ENCODE measurements at regions not wholly inside any gene's neighbourhood (a gene's known extent, or its start where the extent isn't known, plus 50 kb on each side); places are given as distances from the start of the nearest gene placed in this dataset.

DNA sequence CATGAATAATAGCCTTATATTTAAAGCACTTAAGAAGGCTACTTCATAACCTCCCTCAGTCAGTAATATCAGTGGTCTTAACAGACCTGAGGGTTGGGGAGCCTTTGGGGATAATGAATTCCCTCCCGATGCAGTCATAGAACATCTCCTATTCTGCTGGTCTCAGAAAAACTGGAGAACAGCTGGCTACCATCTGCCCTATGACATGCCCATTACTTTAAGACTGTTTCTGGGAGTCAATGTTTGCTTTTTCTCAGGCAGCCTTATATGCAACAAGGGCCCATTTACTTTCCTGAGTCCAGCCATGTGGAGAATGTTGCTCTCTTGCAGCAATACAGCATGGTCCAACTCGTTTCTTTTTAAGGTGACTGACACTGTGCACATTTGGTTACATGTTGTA, 161.7 kb upstream of the PARP11 start:
- H3K9me3 ChIP-seq, result no peaks in the 10 kb centered on the region
- TF ChIP-seq, protein P1, sequence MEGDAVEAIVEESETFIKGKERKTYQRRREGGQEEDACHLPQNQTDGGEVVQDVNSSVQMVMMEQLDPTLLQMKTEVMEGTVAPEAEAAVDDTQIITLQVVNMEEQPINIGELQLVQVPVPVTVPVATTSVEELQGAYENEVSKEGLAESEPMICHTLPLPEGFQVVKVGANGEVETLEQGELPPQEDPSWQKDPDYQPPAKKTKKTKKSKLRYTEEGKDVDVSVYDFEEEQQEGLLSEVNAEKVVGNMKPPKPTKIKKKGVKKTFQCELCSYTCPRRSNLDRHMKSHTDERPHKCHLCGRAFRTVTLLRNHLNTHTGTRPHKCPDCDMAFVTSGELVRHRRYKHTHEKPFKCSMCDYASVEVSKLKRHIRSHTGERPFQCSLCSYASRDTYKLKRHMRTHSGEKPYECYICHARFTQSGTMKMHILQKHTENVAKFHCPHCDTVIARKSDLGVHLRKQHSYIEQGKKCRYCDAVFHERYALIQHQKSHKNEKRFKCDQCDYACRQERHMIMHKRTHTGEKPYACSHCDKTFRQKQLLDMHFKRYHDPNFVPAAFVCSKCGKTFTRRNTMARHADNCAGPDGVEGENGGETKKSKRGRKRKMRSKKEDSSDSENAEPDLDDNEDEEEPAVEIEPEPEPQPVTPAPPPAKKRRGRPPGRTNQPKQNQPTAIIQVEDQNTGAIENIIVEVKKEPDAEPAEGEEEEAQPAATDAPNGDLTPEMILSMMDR (IDR thresholded peaks at IDR 0.05), result no peak
- no peaks in the 10 kb centered on the region for H3K36me3 ChIP-seq
- peaks cover 0 to 13% of the 10 kb centered on the region in 2 donors for H3K4me1 ChIP-seq
- no peak overlapping the region for H3K27ac ChIP-seq
- no peak for DNase-seq (ENCODE audit: low spot score)
- H3K4me3 ChIP-seq, result no peak overlapping the region
- H3K27me3 ChIP-seq, result no peaks in the 10 kb centered on the region

DNA sequence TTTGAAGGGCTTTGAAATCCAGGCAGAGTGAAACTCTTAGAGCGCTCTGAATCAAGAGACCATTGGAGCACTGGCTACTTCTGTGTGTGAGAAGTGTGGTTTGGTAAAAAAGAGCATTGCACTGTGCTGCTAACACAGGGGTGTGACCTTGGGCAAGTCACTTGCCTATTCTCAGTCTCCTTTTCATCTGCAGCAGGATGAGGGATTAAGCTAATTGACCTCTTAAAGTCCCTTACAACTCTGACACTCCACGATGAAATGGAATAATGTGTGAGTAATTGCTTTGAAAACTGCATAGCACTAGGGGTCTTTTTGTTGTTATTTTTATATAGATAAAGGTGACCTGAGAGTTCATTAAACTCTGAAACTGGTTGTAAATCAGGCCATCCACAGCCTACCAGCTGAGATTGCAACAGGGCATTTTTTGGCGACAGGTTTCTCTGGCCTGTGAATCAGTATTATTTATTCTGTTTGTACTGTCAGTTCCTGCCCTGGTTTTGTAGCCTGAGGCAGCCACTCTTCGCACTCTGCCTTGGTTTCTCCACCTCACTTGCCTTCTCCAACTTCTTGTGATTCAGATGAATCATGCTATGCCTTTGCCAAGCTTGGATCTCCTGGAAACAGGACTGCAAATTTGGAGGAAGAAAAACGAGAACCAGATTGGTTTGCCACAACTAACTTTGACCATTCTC, 159.9 kb upstream of the PARP11 start:
- Histone ChIP-seq H3K36me3 (no peaks in the 10 kb centered on the region), H3K27ac (no peak overlapping the region), H3K9me3 (no peaks in the 10 kb centered on the region), H3K4me1 (peaks cover 0 to 13% of the 10 kb centered on the region in 2 donors), H3K4me3 (no peak overlapping the region), H3K27me3 (no peaks in the 10 kb centered on the region)
- TF ChIP-seq, protein P1 (IDR thresholded peaks at IDR 0.05), result no peak
- no peak for DNase-seq (ENCODE audit: low spot score)

DNA sequence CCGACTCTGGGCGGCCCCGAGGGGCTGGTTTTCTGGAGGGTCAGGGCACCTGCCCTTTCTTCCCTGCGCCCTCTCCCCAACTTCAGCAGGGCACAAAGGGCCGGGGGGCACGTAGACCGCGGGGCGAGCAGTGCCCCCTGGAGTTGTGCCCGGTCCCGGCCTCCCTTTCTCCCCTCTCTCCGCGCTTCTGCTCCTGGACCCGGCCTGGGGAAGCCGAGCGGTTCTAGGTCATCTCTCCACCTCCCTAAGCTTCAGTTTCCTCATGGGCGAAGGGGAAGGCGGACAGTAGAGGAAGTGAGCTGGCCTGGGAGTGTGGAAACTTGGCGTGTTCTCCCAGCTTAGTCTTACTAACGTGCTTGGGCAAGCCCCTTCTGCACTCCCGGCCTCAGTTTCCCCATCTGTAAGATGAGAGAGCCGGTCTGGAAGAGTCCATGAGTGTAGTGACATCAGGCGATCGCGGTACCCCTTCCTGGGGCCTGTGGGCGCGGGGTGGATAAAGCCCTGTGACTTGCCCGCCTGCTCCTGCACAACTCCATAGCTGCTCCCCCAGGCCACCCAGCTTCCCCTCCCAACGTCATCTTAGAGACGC, 158.6 kb upstream of the PARP11 start:
- H3K4me3 ChIP-seq, result peak overlapping the region in 1 of 2 donors; percentile 60
- peak overlapping the region; percentile 60 to 76 for H3K27ac ChIP-seq
- H3K27me3 ChIP-seq, result no peaks in the 10 kb centered on the region
- H3K4me1 ChIP-seq, result peaks cover 0 to 13% of the 10 kb centered on the region in 2 donors
- DNase-seq (ENCODE audit: low spot score), result peak; percentile 68
- H3K9me3 ChIP-seq, result no peaks in the 10 kb centered on the region
- no peaks in the 10 kb centered on the region for H3K36me3 ChIP-seq
- TF ChIP-seq, protein P1 (IDR thresholded peaks at IDR 0.05), result no peak

DNA sequence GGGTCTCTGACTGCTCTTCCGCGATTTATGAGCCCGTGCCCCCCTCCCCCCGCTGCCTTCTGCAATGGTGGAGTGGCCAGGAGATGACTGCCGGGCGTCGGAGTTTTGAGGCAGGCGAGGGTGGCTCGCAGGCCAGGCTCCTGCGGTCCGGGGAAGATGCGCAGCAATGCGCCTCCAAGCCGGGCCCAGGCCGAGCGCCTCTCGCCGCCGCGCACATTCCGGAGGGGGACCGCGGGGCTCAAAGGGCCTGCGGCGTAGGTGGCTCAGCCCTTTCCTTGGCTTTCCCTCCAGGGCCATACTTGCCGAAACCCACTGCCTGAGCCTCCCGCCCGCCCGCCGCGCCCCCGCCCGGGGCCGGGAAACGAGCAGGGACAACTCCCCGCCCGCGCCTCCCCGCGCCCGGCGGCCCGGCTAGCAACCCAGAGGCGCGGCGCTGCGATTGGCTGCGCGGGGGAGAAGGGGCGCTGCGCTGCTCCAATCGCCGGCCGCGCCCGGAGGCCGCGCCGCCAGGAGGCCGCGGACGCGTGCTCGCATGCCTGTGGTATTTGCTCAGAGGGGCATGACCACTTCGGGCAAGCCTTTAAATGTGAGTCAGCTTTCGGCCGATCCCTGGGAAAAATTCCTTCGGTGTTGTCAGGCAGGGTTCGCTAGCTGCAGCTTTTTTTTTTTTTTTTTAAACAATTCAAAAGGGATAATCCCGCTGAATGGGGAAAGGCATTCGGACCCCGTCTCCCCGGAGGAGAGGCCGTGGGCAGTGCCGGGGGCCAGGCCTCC, 157.9 kb upstream of the PARP11 start:
- peak overlapping the region; percentile 37 to 60 for H3K4me3 ChIP-seq
- no peaks in the 10 kb centered on the region for H3K27me3 ChIP-seq
- peaks cover 0 to 13% of the 10 kb centered on the region in 2 donors for H3K4me1 ChIP-seq
- no peaks in the 10 kb centered on the region for H3K36me3 ChIP-seq
- peak; percentile 94 for DNase-seq (ENCODE audit: low spot score)
- TF ChIP-seq, protein P1 (IDR thresholded peaks at IDR 0.05), result no peak
- H3K9me3 ChIP-seq, result no peaks in the 10 kb centered on the region
- H3K27ac ChIP-seq, result peak overlapping the region; percentile 60 to 85

DNA sequence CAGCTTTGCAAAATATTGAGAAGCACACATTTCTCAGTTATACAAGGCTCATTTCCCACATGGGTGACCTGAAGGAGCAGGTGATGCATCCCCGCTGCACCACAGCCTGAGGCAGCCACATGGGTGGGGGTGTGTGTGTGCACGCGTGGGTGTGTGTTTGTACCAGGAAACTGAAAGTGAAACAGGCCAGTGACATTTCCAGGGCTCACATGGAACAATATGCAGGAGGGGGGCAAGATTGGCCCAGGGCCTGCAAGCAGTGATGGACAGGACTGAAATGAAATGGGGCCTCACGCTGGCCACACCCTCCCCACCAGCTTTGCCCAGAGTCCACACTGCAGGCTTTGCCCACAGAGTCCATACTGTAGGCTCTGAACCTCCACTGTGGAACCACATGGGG, 154.2 kb upstream of the PARP11 start:
- Histone ChIP-seq H3K36me3 (no peaks in the 10 kb centered on the region), H3K4me3 (no peak overlapping the region)
- no peak for DNase-seq (ENCODE audit: low spot score)

More for the DNA sequence above, 154.2 kb upstream of the PARP11 start:
- TF ChIP-seq, protein P1 (IDR thresholded peaks at IDR 0.05), result no peak
- H3K4me1 ChIP-seq, result peaks cover 0 to 13% of the 10 kb centered on the region in 2 donors
- no peak overlapping the region for H3K27ac ChIP-seq
- no peaks in the 10 kb centered on the region for H3K9me3 ChIP-seq
- no peaks in the 10 kb centered on the region for H3K27me3 ChIP-seq
